ENCODE measurements at regions not wholly inside any gene's neighbourhood (a gene's known extent, or its start where the extent isn't known, plus 50 kb on each side); places are given as distances from the start of the nearest gene placed in this dataset.
"Not testable (repeated sequence)": the region's sequence is repeated elsewhere in the genome, so short reads cannot be mapped to it uniquely, and the experiment has no call there.

DNA sequence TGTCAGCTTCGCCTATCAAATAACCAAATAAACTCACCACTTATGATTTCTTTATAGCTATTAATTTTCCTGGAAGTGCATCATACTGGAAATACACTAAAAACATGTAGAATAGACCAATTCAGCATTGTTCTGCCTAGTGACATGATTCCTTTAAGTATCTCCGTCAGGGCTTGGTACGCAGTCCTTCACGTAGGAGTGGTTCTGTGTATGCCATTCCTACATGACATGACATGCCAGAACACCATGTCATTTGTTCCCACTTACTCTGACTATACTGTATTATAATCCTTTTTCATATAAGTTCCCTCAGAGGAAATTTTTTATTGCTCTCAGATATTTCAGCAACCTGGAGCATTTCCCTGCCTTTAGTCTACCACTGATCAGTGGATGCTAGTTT, 230.7 kb upstream of the EPHA3 start:
- H3K27ac ChIP-seq, result no peak overlapping the region
- DNase-seq, result no peak
- no peaks in the 10 kb centered on the region for H3K4me1 ChIP-seq
- H3K4me3 ChIP-seq, result no peak overlapping the region
- no peaks in the 10 kb centered on the region for H3K36me3 ChIP-seq
- intact Hi-C loops (cut with DNase I; ENCODE audit: low total_unique reads), result no loop called here
- TF ChIP-seq CTCF (IDR thresholded peaks at IDR 0.05), result no peak
- no peaks in the 10 kb centered on the region for H3K9me3 ChIP-seq
- no peaks in the 10 kb centered on the region for H3K27me3 ChIP-seq

- intact Hi-C loops (cut with DNase I; ENCODE audit: low total_unique reads), result no loop called here
- no peaks in the 10 kb centered on the region for H3K27me3 ChIP-seq
- TF ChIP-seq CTCF (IDR thresholded peaks at IDR 0.05), result no peak
- DNase-seq, result no peak
- H3K4me1 ChIP-seq, result no peaks in the 10 kb centered on the region
- H3K36me3 ChIP-seq, result no peaks in the 10 kb centered on the region
- no peak overlapping the region for H3K4me3 ChIP-seq
- no peak overlapping the region for H3K27ac ChIP-seq
- H3K9me3 ChIP-seq, result no peaks in the 10 kb centered on the region
Measured at GRCh38 chr3:88879905-88880304, 227.5 kb upstream of the EPHA3 start.

DNA sequence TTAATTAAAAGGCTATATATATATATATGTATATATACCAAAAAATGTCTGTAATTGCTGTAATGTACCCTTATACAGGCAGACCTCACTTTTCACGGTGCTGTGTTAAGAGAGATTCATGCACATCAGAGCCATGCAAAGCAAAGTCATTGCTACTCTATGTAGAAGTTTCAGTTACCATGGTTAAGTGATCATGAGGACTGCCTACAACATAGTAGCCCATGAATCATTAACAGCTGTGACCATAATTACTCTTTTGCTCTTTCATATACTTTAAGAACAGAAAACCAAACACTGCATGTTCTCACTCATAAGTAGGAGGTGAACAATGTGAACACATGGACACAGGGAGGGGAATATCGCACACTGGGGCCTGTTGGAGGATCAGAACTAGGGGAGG, 225.3 kb upstream of the EPHA3 start:
- Histone ChIP-seq H3K27ac (no peak overlapping the region), H3K27me3 (no peaks in the 10 kb centered on the region), H3K9me3 (no peaks in the 10 kb centered on the region), H3K4me1 (no peaks in the 10 kb centered on the region), H3K36me3 (no peaks in the 10 kb centered on the region), H3K4me3 (no peak overlapping the region)
- no peak for TF ChIP-seq CTCF (IDR thresholded peaks at IDR 0.05)
- DNase-seq, result no peak
- intact Hi-C loops (cut with DNase I; ENCODE audit: low total_unique reads), result no loop called here

- H3K4me3 ChIP-seq; H3K9me3 ChIP-seq; DNase-seq; intact Hi-C loops (cut with DNase I; ENCODE audit: low total_unique reads); H3K27ac ChIP-seq; H3K4me1 ChIP-seq; H3K27me3 ChIP-seq; H3K36me3 ChIP-seq: not testable (repeated sequence)
Measured at GRCh38 chr3:88886624-88887023, 220.8 kb upstream of the EPHA3 start.

DNA sequence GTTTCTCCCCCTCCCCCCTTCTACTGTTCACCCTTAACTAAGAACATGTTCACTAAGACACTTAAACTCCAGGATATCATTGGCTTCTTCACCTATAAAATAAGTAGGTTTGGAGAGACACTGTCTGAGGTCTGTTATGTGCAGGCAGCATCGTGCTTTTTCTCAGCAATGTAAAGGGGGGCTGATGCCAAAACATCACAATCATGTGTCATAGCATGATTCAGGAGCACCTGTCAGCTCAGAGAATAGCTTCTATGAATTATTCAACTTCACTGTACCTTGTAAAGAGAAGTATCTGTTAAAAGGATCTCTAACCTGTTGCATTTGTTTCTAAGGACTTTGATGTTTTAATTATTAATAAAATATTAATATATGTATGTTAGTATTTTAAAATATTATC, 211.4 kb upstream of the EPHA3 start:
- Histone ChIP-seq H3K9me3 (no peaks in the 10 kb centered on the region), H3K27me3 (no peaks in the 10 kb centered on the region), H3K36me3 (no peaks in the 10 kb centered on the region), H3K4me3 (no peak overlapping the region), H3K27ac (no peak overlapping the region), H3K4me1 (no peaks in the 10 kb centered on the region)
- TF ChIP-seq CTCF (IDR thresholded peaks at IDR 0.05), result no peak
- intact Hi-C loops (cut with DNase I; ENCODE audit: low total_unique reads), result no loop called here
- no peak for DNase-seq

DNA sequence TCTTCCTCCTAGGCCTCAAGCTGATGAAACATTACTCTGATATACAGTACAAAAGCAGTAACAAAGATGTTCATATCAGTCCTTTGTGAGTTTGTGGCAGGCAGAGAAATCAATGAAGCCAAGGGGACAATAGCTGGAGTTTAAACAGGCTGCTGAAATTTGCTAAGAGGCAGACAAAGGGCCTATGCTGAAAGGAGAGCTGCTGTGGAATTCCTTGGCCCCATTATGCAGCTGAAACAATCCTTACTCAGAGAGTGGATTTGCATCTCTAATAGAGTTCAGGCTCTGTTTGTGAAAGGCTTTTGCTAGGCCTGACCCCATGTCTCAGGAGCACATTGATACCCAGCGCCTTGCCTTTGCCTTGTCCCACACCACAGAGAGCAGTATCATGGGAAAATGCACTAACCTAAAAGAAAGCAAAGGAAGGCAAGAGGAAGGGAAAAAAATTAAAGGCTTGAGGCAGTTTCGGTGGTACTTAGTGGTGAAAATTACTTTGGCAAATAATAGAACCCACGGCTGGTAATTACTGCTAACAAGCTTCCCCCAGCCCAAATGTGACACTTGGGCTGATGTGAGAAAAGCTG, 195.0 kb upstream of the EPHA3 start:
- intact Hi-C loops (cut with DNase I; ENCODE audit: low total_unique reads), result no loop called here

More for the DNA sequence above, 195.0 kb upstream of the EPHA3 start:
- no peak overlapping the region for H3K4me3 ChIP-seq
- H3K36me3 ChIP-seq, result no peaks in the 10 kb centered on the region
- H3K27ac ChIP-seq, result no peak overlapping the region
- TF ChIP-seq CTCF (IDR thresholded peaks at IDR 0.05), result no peak
- no peaks in the 10 kb centered on the region for H3K4me1 ChIP-seq
- H3K9me3 ChIP-seq, result no peaks in the 10 kb centered on the region
- DNase-seq, result no peak
- H3K27me3 ChIP-seq, result no peaks in the 10 kb centered on the region
